Activated CD8-positive, alpha-beta T cell treated with anti-CD3 and anti-CD28 coated beads for 36 hours (primary cell): ENCODE measurements at regions not wholly inside any gene's neighbourhood (a gene's known extent, or its start where the extent isn't known, plus 50 kb on each side); places are given as distances from the start of the nearest gene placed in this dataset.

ENCODE experiments used
- ATAC-seq: fragments of 200-7000 bp; cut with Tn5 transposase; one replicate; pipeline ENCODE4 v1.10.0; 2021; ENCODE audit warnings: mild to moderate bottlenecking, moderate library complexity
- CTCF ChIA-PET: fragments of 350-600 bp; sonication (Branson Sonifier 250); formaldehyde crosslinking; loops from one replicate; lab custom pipeline; 2021; ENCODE audit warnings: antibody characterized with exemption; lab: Charles Lee
- POLR2A ChIA-PET: fragments of 350-600 bp; sonication (Branson Sonifier 250); formaldehyde crosslinking; loops from one replicate; lab custom pipeline; 2021; ENCODE audit warnings: antibody characterized with exemption; lab: Charles Lee
- DNase-seq: peaks from one replicate; pipeline ENCODE4 v3.0.0-alpha.2; 2020
- H3K27ac Mint-ChIP-seq: one replicate; pipeline ENCODE4 v1.8.0; 2021; ENCODE audit warnings: mild to moderate bottlenecking, mixed read lengths
- H3K27me3 Mint-ChIP-seq: one replicate; pipeline ENCODE4 v1.8.0; 2021; ENCODE audit warnings: mixed read lengths
- H3K36me3 Mint-ChIP-seq: one replicate; pipeline ENCODE4 v1.8.0; 2021; ENCODE audit warnings: low read depth, mixed read lengths
- H3K4me1 Mint-ChIP-seq: one replicate; pipeline ENCODE4 v1.8.0; 2021; ENCODE audit warnings: low read depth, mixed read lengths
- H3K4me3 Mint-ChIP-seq: one replicate; pipeline ENCODE4 v1.8.0; 2021; ENCODE audit warnings: mild to moderate bottlenecking, moderate library complexity, mixed read lengths
- H3K9me3 Mint-ChIP-seq: one replicate; pipeline ENCODE4 v1.8.0; 2021; ENCODE audit warnings: mixed read lengths
- CTCF ChIP-seq: fragments of 200-600 bp; IDR thresholded peaks from one replicate; pipeline ENCODE4 v1.8.0; 2022; ENCODE audit warnings: antibody characterized with exemption, mild to moderate bottlenecking
- intact Hi-C: fragments of 100-400 bp; cut with micrococcal nuclease; formaldehyde crosslinking; loops from one replicate; pipeline ENCODE4 v1.10.0; 2022

GRCh38 chr15:38197553-38197952 lies 55.1 kb upstream of the SPRED1 start:
- Mint-ChIP-seq H3K4me1 (no peaks in the 10 kb centered on the region), H3K36me3 (no peaks in the 10 kb centered on the region), H3K4me3 (no peak overlapping the region), H3K27me3 (peaks cover 9% of the 10 kb centered on the region), H3K27ac (no peak overlapping the region), H3K9me3 (no peaks in the 10 kb centered on the region)
- POLR2A ChIA-PET: interaction anchor here (1.1 kb wide), 1 partner anchor 42 kb away, joined by 3 read pairs; no protein-coding TSS in a partner anchor
- DNase-seq (no peak), ATAC-seq (no peak)
- CTCF ChIA-PET: no interaction called here
- intact Hi-C loops: no loop called here
- no peak for TF ChIP-seq CTCF

- H3K4me1 Mint-ChIP-seq: no peaks in the 10 kb centered on the region
- ChIA-PET POLR2A (no interaction called here), CTCF (interaction anchor here (1.3 kb wide), 1 partner anchor 10 kb away, joined by 3 read pairs; no protein-coding TSS in a partner anchor)
- no peak overlapping the region for H3K27ac Mint-ChIP-seq
- DNase-seq (no peak), ATAC-seq (no peak)
- no peaks in the 10 kb centered on the region for H3K9me3 Mint-ChIP-seq
- peaks cover 18% of the 10 kb centered on the region for H3K27me3 Mint-ChIP-seq
- TF ChIP-seq CTCF: no peak
- intact Hi-C loops: no loop called here
- no peaks in the 10 kb centered on the region for H3K36me3 Mint-ChIP-seq
- H3K4me3 Mint-ChIP-seq: no peak overlapping the region
Observed at GRCh38 chr15:38201714-38202113, 50.9 kb upstream of the SPRED1 start.

- Mint-ChIP-seq H3K27me3 (peaks cover 21% of the 10 kb centered on the region), H3K36me3 (no peaks in the 10 kb centered on the region), H3K27ac (no peak overlapping the region), H3K4me1 (no peaks in the 10 kb centered on the region), H3K9me3 (no peaks in the 10 kb centered on the region), H3K4me3 (no peak overlapping the region)
- ChIA-PET CTCF (interaction anchor here (1.3 kb wide), 1 partner anchor 9 kb away, joined by 3 read pairs; no protein-coding TSS in a partner anchor), POLR2A (no interaction called here)
- TF ChIP-seq CTCF: no peak
- ATAC-seq (no peak), DNase-seq (no peak)
- intact Hi-C loops: no loop called here
Observed at GRCh38 chr15:38202361-38202760, 50.3 kb upstream of the SPRED1 start.
